ENCODE measurements at regions not wholly inside any gene's neighbourhood (a gene's known extent, or its start where the extent isn't known, plus 50 kb on each side); places are given as distances from the start of the nearest gene placed in this dataset.

GRCh38 chr16:85555719-85556455, 57.2 kb upstream of the GSE1 start:
- H3K9ac ChIP-seq (ENCODE audit: low read length), result peak overlapping the region; percentile 98
- H3K4me2 ChIP-seq (ENCODE audit: low read length), result peak overlapping the region; percentile 95
- peaks cover 27% of the 10 kb centered on the region for H3K4me1 ChIP-seq (ENCODE audit: low read length)
- H4K20me1 ChIP-seq (ENCODE audit: insufficient read depth, low read length), result peaks cover 40% of the 10 kb centered on the region
- H3K36me3 ChIP-seq (replicated peaks; ENCODE audit: low read depth, low read length), result no peaks in the 10 kb centered on the region
- no peak for TF ChIP-seq EZH2phosphoT487 (IDR thresholded peaks at IDR 0.05; ENCODE audit: low read depth)
- TF ChIP-seq, protein P1, sequence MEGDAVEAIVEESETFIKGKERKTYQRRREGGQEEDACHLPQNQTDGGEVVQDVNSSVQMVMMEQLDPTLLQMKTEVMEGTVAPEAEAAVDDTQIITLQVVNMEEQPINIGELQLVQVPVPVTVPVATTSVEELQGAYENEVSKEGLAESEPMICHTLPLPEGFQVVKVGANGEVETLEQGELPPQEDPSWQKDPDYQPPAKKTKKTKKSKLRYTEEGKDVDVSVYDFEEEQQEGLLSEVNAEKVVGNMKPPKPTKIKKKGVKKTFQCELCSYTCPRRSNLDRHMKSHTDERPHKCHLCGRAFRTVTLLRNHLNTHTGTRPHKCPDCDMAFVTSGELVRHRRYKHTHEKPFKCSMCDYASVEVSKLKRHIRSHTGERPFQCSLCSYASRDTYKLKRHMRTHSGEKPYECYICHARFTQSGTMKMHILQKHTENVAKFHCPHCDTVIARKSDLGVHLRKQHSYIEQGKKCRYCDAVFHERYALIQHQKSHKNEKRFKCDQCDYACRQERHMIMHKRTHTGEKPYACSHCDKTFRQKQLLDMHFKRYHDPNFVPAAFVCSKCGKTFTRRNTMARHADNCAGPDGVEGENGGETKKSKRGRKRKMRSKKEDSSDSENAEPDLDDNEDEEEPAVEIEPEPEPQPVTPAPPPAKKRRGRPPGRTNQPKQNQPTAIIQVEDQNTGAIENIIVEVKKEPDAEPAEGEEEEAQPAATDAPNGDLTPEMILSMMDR (IDR thresholded peaks at IDR 0.05; ENCODE audit: low read depth, low read length), result no peak
- H3K9me3 ChIP-seq (ENCODE audit: insufficient read depth, low read length), result no peaks in the 10 kb centered on the region
- peak overlapping the region; percentile 98 for H3K4me3 ChIP-seq (ENCODE audit: low read length)
- peaks cover 60% of the 10 kb centered on the region for H3K79me2 ChIP-seq (ENCODE audit: low read length)
- peak overlapping the region; percentile 92 for H3K27ac ChIP-seq (ENCODE audit: low read length)
- H2AFZ ChIP-seq (ENCODE audit: low read depth, low read length), result no peak overlapping the region
- no peaks in the 10 kb centered on the region for H3K27me3 ChIP-seq (ENCODE audit: low read depth, low read length)

GRCh38 chr16:85556456-85557082, 56.6 kb upstream of the GSE1 start:
- Histone ChIP-seq H3K36me3 (replicated peaks; ENCODE audit: low read depth, low read length) (no peaks in the 10 kb centered on the region), H3K27me3 (ENCODE audit: low read depth, low read length) (no peaks in the 10 kb centered on the region), H3K9me3 (ENCODE audit: insufficient read depth, low read length) (no peaks in the 10 kb centered on the region), H3K4me1 (ENCODE audit: low read length) (peaks cover 27% of the 10 kb centered on the region), H3K4me2 (ENCODE audit: low read length) (peak overlapping the region; percentile 95), H3K27ac (ENCODE audit: low read length) (peak overlapping the region; percentile 92), H3K4me3 (ENCODE audit: low read length) (peak overlapping the region; percentile 98), H4K20me1 (ENCODE audit: insufficient read depth, low read length) (peaks cover 47% of the 10 kb centered on the region), H2AFZ (ENCODE audit: low read depth, low read length) (no peak overlapping the region), H3K9ac (ENCODE audit: low read length) (peak overlapping the region; percentile 98), H3K79me2 (ENCODE audit: low read length) (peaks cover 67% of the 10 kb centered on the region)
- TF ChIP-seq, protein P1 (IDR thresholded peaks at IDR 0.05; ENCODE audit: low read depth, low read length), result no peak
- TF ChIP-seq EZH2phosphoT487 (IDR thresholded peaks at IDR 0.05; ENCODE audit: low read depth), result no peak

- no peaks in the 10 kb centered on the region for H3K36me3 ChIP-seq (replicated peaks; ENCODE audit: low read depth, low read length)
- H3K4me3 ChIP-seq (ENCODE audit: low read length), result peak overlapping the region; percentile 98
- H2AFZ ChIP-seq (ENCODE audit: low read depth, low read length), result no peak overlapping the region
- peaks cover 54% of the 10 kb centered on the region for H4K20me1 ChIP-seq (ENCODE audit: insufficient read depth, low read length)
- no peaks in the 10 kb centered on the region for H3K9me3 ChIP-seq (ENCODE audit: insufficient read depth, low read length)
- peaks cover 74% of the 10 kb centered on the region for H3K79me2 ChIP-seq (ENCODE audit: low read length)
- H3K27me3 ChIP-seq (ENCODE audit: low read depth, low read length), result no peaks in the 10 kb centered on the region
- H3K4me2 ChIP-seq (ENCODE audit: low read length), result peak overlapping the region; percentile 95
- TF ChIP-seq EZH2phosphoT487 (IDR thresholded peaks at IDR 0.05; ENCODE audit: low read depth), result no peak
- TF ChIP-seq, protein P1 (IDR thresholded peaks at IDR 0.05; ENCODE audit: low read depth, low read length), result no peak
- peak overlapping the region; percentile 98 for H3K9ac ChIP-seq (ENCODE audit: low read length)
- peaks cover 27% of the 10 kb centered on the region for H3K4me1 ChIP-seq (ENCODE audit: low read length)
- peak overlapping the region; percentile 92 for H3K27ac ChIP-seq (ENCODE audit: low read length)
These were observed 55.8 kb upstream of the GSE1 start for GRCh38 chr16:85557083-85557970.
